HepG2 (cell line): ENCODE measurements at regions not wholly inside any gene's neighbourhood (a gene's known extent, or its start where the extent isn't known, plus 50 kb on each side); places are given as distances from the start of the nearest gene placed in this dataset.

ENCODE experiments used
- ATAC-seq: fragments of 200-7000 bp; cut with Tn5 transposase; 3 replicates; pipeline ENCODE4 v1.9.1; 2020; ENCODE audit warnings: mild to moderate bottlenecking, moderate library complexity
- BruUV-seq: library from RNA; stranded (reverse); fragments of 400-500 nt; replicated peaks from 2 replicates; lab custom pipeline; 2021; lab: Mats Ljungman, UMichigan
- CTCF ChIA-PET: fragments of 300-600 bp; formaldehyde crosslinking; extraction: SDS; loops from one replicate; lab custom pipeline; 2021; ENCODE audit warnings: low total read pairs, inconsistent platforms, low intra/inter-chr PET ratio; lab: Yijun Ruan, JAX
- POLR2A ChIA-PET: fragments of 350-600 bp; sonication (Branson Sonifier 250); formaldehyde crosslinking; loops from one replicate; lab custom pipeline; 2020; ENCODE audit warnings: antibody characterized with exemption, inconsistent platforms; lab: Yijun Ruan, JAX
- DNase-seq: peaks from one replicate; pipeline ENCODE4 v3.0.0-alpha.2; 2015; ENCODE audit warnings: low spot score
- FAIRE-seq: peaks from 3 replicates; lab custom pipeline; 2011; peaks lifted over from hg19 to GRCh38; lab: Jason Lieb, UNC
- H2AFZ ChIP-seq: one replicate; pipeline ENCODE4 v1.6.1; 2011; ENCODE audit warnings: low read length, inconsistent platforms
- H3K27ac ChIP-seq: fragments of 300-600 bp; 3 replicates; pipeline ENCODE4 v1.8.0; 2011; ENCODE audit warnings: mixed run types, mild to moderate bottlenecking, mixed read lengths, low read length, inconsistent platforms; ENCODE audit not compliant: insufficient read depth; ENCODE audit errors: extremely low read length
- H3K27me3 ChIP-seq, 2 experiments: fragments of 200-600 bp in 1 of 2; 2 replicates in 1 of 2; 3 replicates in 1 of 2; pipeline versions ENCODE4 v1.6.0 to v1.8.0; 2011; ENCODE audit warnings: low read length in 2 of 2, mild to moderate bottlenecking in 2 of 2, moderate library complexity in 2 of 2, inconsistent platforms in 1 of 2; ENCODE audit not compliant: insufficient read depth in 2 of 2, control insufficient read depth in 1 of 2
- H3K36me3 ChIP-seq, 2 experiments: fragments of 200-600 bp in 1 of 2; replicated peaks in 1 of 2; 2 replicates in 1 of 2; 3 replicates in 1 of 2; pipeline versions ENCODE4 v1.5.1 to v1.8.0; 2011; ENCODE audit warnings: low read length in 2 of 2, inconsistent platforms in 1 of 2; ENCODE audit not compliant: insufficient read depth in 2 of 2, control insufficient read depth in 1 of 2
- H3K4me1 ChIP-seq: 2 replicates; pipeline ENCODE4 v1.5.1; 2012; ENCODE audit warnings: low read length, inconsistent platforms; ENCODE audit not compliant: insufficient read depth
- H3K4me2 ChIP-seq: 2 replicates; pipeline ENCODE4 v1.6.0; 2011; ENCODE audit warnings: low read depth, low read length, inconsistent platforms
- H3K4me3 ChIP-seq, 3 experiments: fragments of 200-600 bp in 1 of 3; sonication (generic), shearing (Covaris generic) in 1 of 3; replicated peaks in 1 of 3; 2 replicates each; pipeline ENCODE4 v1.5.1; 2011 to 2016; ENCODE audit warnings: low read length in 3 of 3, inconsistent platforms in 2 of 3, low read depth in 2 of 3, mild to moderate bottlenecking in 2 of 3, control low read depth in 1 of 3, mixed read lengths in 1 of 3; ENCODE audit not compliant: insufficient read depth in 1 of 3
- H3K79me2 ChIP-seq: one replicate; pipeline ENCODE4 v1.6.1; 2011; ENCODE audit warnings: low read length, inconsistent platforms; ENCODE audit not compliant: insufficient read depth
- H3K9ac ChIP-seq: 2 replicates; pipeline ENCODE4 v1.6.0; 2011; ENCODE audit warnings: mild to moderate bottlenecking, low read depth, low read length, inconsistent platforms; ENCODE audit not compliant: insufficient read depth
- H3K9me3 ChIP-seq: 2 replicates; pipeline ENCODE4 v1.5.1; 2012; ENCODE audit warnings: mild to moderate bottlenecking, low read length
- H4K20me1 ChIP-seq: 2 replicates; pipeline ENCODE4 v1.6.0; 2011; ENCODE audit warnings: inconsistent platforms, mild to moderate bottlenecking, low read length, moderate library complexity; ENCODE audit not compliant: insufficient read depth
- CBX1 ChIP-seq: IDR thresholded peaks from one replicate; pipeline ENCODE4 v1.6.1; 2016; ENCODE audit warnings: antibody characterized with exemption, low read depth
- GATAD2A ChIP-seq: IDR thresholded peaks from 2 replicates; pipeline ENCODE4 v1.6.1; 2016
- IKZF4 ChIP-seq: sonication (generic); formaldehyde crosslinking; IDR thresholded peaks from 2 replicates; pipeline ENCODE4 v1.5.1; 2020; ENCODE audit warnings: borderline replicate concordance, mild to moderate bottlenecking, low read depth, missing genetic modification reagents; ENCODE audit errors: not compliant biosample characterization
- KDM3A ChIP-seq: IDR thresholded peaks from 2 replicates; pipeline ENCODE4 v1.6.1; 2018; ENCODE audit warnings: low read depth, missing compliant biosample characterization
- KMT2B ChIP-seq: IDR thresholded peaks from 2 replicates; pipeline ENCODE4 v1.6.1; 2016; ENCODE audit warnings: missing genetic modification reagents, missing compliant biosample characterization
- NFKB2 ChIP-seq: sonication (generic); formaldehyde crosslinking; IDR thresholded peaks from 2 replicates; pipeline ENCODE4 v1.4.0; 2020; ENCODE audit warnings: missing genetic modification reagents, borderline replicate concordance
- SCMH1 ChIP-seq: sonication (generic); formaldehyde crosslinking; IDR thresholded peaks from 2 replicates; pipeline ENCODE4 v1.9.0; 2021; ENCODE audit warnings: missing genetic modification reagents, mild to moderate bottlenecking, borderline replicate concordance
- SMYD3 ChIP-seq: sonication (generic); formaldehyde crosslinking; IDR thresholded peaks from 2 replicates; pipeline ENCODE4 v1.8.1; 2023; ENCODE audit warnings: mild to moderate bottlenecking, missing genetic modification reagents
- SNAPC2 ChIP-seq: sonication (generic); formaldehyde crosslinking; IDR thresholded peaks from 2 replicates; pipeline ENCODE4 v1.8.1; 2022; ENCODE audit warnings: mild to moderate bottlenecking, missing genetic modification reagents
- SOX5 ChIP-seq: IDR thresholded peaks from 2 replicates; pipeline ENCODE4 v1.6.1; 2016; ENCODE audit warnings: borderline replicate concordance
- SRSF4 ChIP-seq: fragments of 200-400 bp; formaldehyde crosslinking; IDR thresholded peaks from one replicate; pipeline ENCODE4 v1.6.1; 2018; ENCODE audit warnings: mild to moderate bottlenecking, low read depth, low read length, moderate library complexity; ENCODE audit not compliant: poor library complexity, severe bottlenecking
- ZFYVE20 ChIP-seq: sonication (generic); formaldehyde crosslinking; IDR thresholded peaks from 2 replicates; pipeline ENCODE4 v1.8.0; 2023; ENCODE audit warnings: low read depth, mild to moderate bottlenecking, moderate library complexity, missing genetic modification reagents, borderline replicate concordance
- ZNF337 ChIP-seq: sonication (generic); formaldehyde crosslinking; IDR thresholded peaks from 2 replicates; pipeline ENCODE4 v1.5.1; 2020; ENCODE audit warnings: missing genetic modification reagents, low read depth, mild to moderate bottlenecking, borderline replicate concordance
- ZNF570 ChIP-seq: sonication (generic); formaldehyde crosslinking; IDR thresholded peaks from 2 replicates; pipeline ENCODE4 v1.4.0; 2020; ENCODE audit warnings: mild to moderate bottlenecking, missing genetic modification reagents, borderline replicate concordance
- ZNF607 ChIP-seq: sonication (generic); formaldehyde crosslinking; IDR thresholded peaks from 2 replicates; pipeline ENCODE4 v1.5.1; 2020; ENCODE audit warnings: missing genetic modification reagents, mild to moderate bottlenecking, borderline replicate concordance
- ZNF780A ChIP-seq: sonication (generic); formaldehyde crosslinking; IDR thresholded peaks from 2 replicates; pipeline ENCODE4 v1.8.0; 2022; ENCODE audit warnings: mild to moderate bottlenecking, missing genetic modification reagents, moderate library complexity
- ZNF878 ChIP-seq: sonication (generic); formaldehyde crosslinking; IDR thresholded peaks from 2 replicates; pipeline ENCODE4 v1.8.1; 2023; ENCODE audit warnings: mild to moderate bottlenecking, missing genetic modification reagents, moderate library complexity
- ZSCAN25 ChIP-seq: sonication (generic); formaldehyde crosslinking; IDR thresholded peaks from 2 replicates; pipeline ENCODE4 v1.8.0; 2022; ENCODE audit warnings: mild to moderate bottlenecking, missing genetic modification reagents
- ZSCAN30 ChIP-seq: sonication (generic); formaldehyde crosslinking; IDR thresholded peaks from 2 replicates; pipeline ENCODE4 v1.5.0; 2020; ENCODE audit warnings: mild to moderate bottlenecking, missing genetic modification reagents
- WGBS: methylation state at CpG from one replicate; pipeline ENCODE4 v1.1.6; 2017; ENCODE audit warnings: low lambda C conversion rate; 5-methylcytosine and 5-hydroxymethylcytosine counted together
- in situ Hi-C: cut with HindIII; loops from 2 replicates; pipeline ENCODE4 v1.10.0; 2017; ENCODE audit warnings: low pct_unique_long_range_greater_than_20kb; ENCODE audit not compliant: extremely low pct_ligation_motif_present
- intact Hi-C: fragments of 100-400 bp; cut with micrococcal nuclease; formaldehyde crosslinking; loops from one replicate; pipeline ENCODE4 v1.10.0; 2022; ENCODE audit not compliant: unreplicated experiment

- H3K4me2 ChIP-seq, result no peak overlapping the region
These were observed 470.5 kb downstream of the ETS1 start for GRCh38 chr11:128116885-128117284.

GRCh38 chr11:128116447-128116846, 470.9 kb downstream of the ETS1 start:
- Histone ChIP-seq H2AFZ (no peak overlapping the region), H3K27ac (no peak overlapping the region), H3K9me3 (no peaks in the 10 kb centered on the region), H3K27me3 (no peaks in the 10 kb centered on the region), H4K20me1 (no peaks in the 10 kb centered on the region), H3K4me2 (no peak overlapping the region), H3K4me1 (no peaks in the 10 kb centered on the region), H3K36me3 (no peaks in the 10 kb centered on the region), H3K9ac (no peak overlapping the region), H3K4me3 (no peak overlapping the region), H3K79me2 (no peaks in the 10 kb centered on the region)
- WGBS, result 38% methylated on average over 4 of the region's 4 CpGs
- in situ Hi-C loops, result no loop called here
- ATAC-seq (no peak), FAIRE-seq (no peak), DNase-seq (no peak)
- TF ChIP-seq SMYD3 (CRISPR knock-in tag) (no peak), SRSF4 (no peak), KMT2B (no peak), SOX5 (CRISPR knock-in tag) (no peak), IKZF4 (CRISPR knock-in tag) (no peak), GATAD2A (CRISPR knock-in tag) (no peak), CBX1 (no peak), ZSCAN25 (CRISPR knock-in tag) (no peak), ZSCAN30 (CRISPR knock-in tag) (no peak), ZFYVE20 (CRISPR knock-in tag) (no peak), ZNF878 (CRISPR knock-in tag) (no peak), ZNF607 (CRISPR knock-in tag) (no peak), ZNF337 (CRISPR knock-in tag) (no peak), ZNF570 (CRISPR knock-in tag) (no peak), KDM3A (CRISPR knock-in tag) (no peak), SNAPC2 (no peak)
- CTCF ChIA-PET, result no interaction called here
- intact Hi-C loops, result no loop called here
- POLR2A ChIA-PET, result no interaction called here
- BruUV-seq, result no TSS peak

More at GRCh38 chr11:128116885-128117284, 470.5 kb downstream of the ETS1 start:
- Histone ChIP-seq H3K27me3 (no peaks in the 10 kb centered on the region), H3K27ac (no peak overlapping the region), H3K9ac (no peak overlapping the region), H3K4me1 (no peaks in the 10 kb centered on the region), H3K9me3 (no peaks in the 10 kb centered on the region), H4K20me1 (no peaks in the 10 kb centered on the region), H3K4me3 (no peak overlapping the region), H2AFZ (no peak overlapping the region), H3K79me2 (no peaks in the 10 kb centered on the region), H3K36me3 (no peaks in the 10 kb centered on the region)
- ChIA-PET POLR2A (no interaction called here), CTCF (no interaction called here)
- in situ Hi-C loops (no loop called here), intact Hi-C loops (no loop called here)
- no TSS peak for BruUV-seq
- no peak for TF ChIP-seq ZNF780A
- TF ChIP-seq NFKB2 (CRISPR knock-in tag), result no peak
- TF ChIP-seq SCMH1 (CRISPR knock-in tag), result no peak
- 0% methylated on average over 7 of the region's 7 CpGs for WGBS
- DNase-seq (no peak), FAIRE-seq (no peak), ATAC-seq (no peak)
